HL-60 (cell line): ENCODE measurements at regions not wholly inside any gene's neighbourhood (a gene's known extent, or its start where the extent isn't known, plus 50 kb on each side); places are given as distances from the start of the nearest gene placed in this dataset.

Experiments
- DNase-seq, 2 experiments: peaks; one replicate each; pipeline ENCODE4 v3.0.0-alpha.2; 2010 to 2020; ENCODE audit warnings: low read depth in 1 of 2, low spot score in 1 of 2
- H3K27ac ChIP-seq: fragments of 250-450 bp; sonication (Bioruptor Pico); replicated peaks from 2 replicates; pipeline ENCODE4 v1.5.1; 2020; ENCODE audit warnings: mild to moderate bottlenecking, moderate library complexity
- H3K27me3 ChIP-seq: fragments of 250-450 bp; sonication (Bioruptor Pico); 2 replicates; pipeline ENCODE4 v1.5.1; 2021; ENCODE audit warnings: mild to moderate bottlenecking, moderate library complexity; ENCODE audit not compliant: insufficient read depth, poor library complexity, severe bottlenecking
- H3K4me3 ChIP-seq: replicated peaks from 2 replicates; pipeline ENCODE4 v1.5.1; 2011; ENCODE audit warnings: mild to moderate bottlenecking, control low read depth, low read length; ENCODE audit not compliant: insufficient read depth
- GABPA ChIP-seq: IDR thresholded peaks from 2 replicates; pipeline ENCODE4 v1.6.1; 2012; ENCODE audit warnings: low read depth
- POLR2AphosphoS5 ChIP-seq: IDR thresholded peaks from 2 replicates; pipeline ENCODE4 v1.6.1; 2012; ENCODE audit warnings: low read depth
- SPI1 ChIP-seq: IDR thresholded peaks from 2 replicates; pipeline ENCODE4 v1.6.1; 2012; ENCODE audit warnings: low read depth, mild to moderate bottlenecking, borderline replicate concordance
- TF ChIP-seq, protein P1 (sequence below): IDR thresholded peaks from one replicate; pipeline ENCODE4 v1.5.1; 2011; ENCODE audit warnings: low read length, control low read depth, inconsistent platforms; ENCODE audit not compliant: insufficient read depth
- TF ChIP-seq, protein P2 (sequence below): IDR thresholded peaks from 2 replicates; pipeline ENCODE4 v1.6.1; 2012; ENCODE audit warnings: low read depth; ENCODE audit not compliant: insufficient replicate concordance

DNA sequence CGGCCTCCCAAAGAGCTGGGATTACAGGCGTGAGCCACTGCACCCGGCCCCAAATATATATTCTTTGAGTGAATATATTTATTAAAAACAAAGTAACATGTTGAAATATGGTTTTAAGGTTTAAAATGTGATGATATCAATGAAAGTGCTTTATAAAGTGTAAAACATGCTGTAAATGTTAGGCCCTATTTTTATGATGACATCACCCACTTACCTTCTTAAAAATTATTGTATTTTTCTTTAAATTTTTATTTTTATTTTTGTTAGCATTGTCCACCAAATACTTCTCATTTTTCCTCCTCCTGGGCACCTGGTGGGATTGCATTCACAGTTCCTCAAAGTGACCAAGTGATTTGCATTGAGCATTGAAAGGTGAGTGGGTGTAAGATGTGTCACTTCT lies 152.6 kb upstream of the TBX3 start:
- H3K4me3 ChIP-seq, result no peak overlapping the region
- H3K27me3 ChIP-seq, result no peaks in the 10 kb centered on the region
- no peak overlapping the region for H3K27ac ChIP-seq
- DNase-seq, result no peak
- TF ChIP-seq SPI1 (no peak), POLR2AphosphoS5 (no peak), GABPA (no peak)
- TF ChIP-seq, protein P1, sequence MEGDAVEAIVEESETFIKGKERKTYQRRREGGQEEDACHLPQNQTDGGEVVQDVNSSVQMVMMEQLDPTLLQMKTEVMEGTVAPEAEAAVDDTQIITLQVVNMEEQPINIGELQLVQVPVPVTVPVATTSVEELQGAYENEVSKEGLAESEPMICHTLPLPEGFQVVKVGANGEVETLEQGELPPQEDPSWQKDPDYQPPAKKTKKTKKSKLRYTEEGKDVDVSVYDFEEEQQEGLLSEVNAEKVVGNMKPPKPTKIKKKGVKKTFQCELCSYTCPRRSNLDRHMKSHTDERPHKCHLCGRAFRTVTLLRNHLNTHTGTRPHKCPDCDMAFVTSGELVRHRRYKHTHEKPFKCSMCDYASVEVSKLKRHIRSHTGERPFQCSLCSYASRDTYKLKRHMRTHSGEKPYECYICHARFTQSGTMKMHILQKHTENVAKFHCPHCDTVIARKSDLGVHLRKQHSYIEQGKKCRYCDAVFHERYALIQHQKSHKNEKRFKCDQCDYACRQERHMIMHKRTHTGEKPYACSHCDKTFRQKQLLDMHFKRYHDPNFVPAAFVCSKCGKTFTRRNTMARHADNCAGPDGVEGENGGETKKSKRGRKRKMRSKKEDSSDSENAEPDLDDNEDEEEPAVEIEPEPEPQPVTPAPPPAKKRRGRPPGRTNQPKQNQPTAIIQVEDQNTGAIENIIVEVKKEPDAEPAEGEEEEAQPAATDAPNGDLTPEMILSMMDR, result no peak
- TF ChIP-seq, protein P2, sequence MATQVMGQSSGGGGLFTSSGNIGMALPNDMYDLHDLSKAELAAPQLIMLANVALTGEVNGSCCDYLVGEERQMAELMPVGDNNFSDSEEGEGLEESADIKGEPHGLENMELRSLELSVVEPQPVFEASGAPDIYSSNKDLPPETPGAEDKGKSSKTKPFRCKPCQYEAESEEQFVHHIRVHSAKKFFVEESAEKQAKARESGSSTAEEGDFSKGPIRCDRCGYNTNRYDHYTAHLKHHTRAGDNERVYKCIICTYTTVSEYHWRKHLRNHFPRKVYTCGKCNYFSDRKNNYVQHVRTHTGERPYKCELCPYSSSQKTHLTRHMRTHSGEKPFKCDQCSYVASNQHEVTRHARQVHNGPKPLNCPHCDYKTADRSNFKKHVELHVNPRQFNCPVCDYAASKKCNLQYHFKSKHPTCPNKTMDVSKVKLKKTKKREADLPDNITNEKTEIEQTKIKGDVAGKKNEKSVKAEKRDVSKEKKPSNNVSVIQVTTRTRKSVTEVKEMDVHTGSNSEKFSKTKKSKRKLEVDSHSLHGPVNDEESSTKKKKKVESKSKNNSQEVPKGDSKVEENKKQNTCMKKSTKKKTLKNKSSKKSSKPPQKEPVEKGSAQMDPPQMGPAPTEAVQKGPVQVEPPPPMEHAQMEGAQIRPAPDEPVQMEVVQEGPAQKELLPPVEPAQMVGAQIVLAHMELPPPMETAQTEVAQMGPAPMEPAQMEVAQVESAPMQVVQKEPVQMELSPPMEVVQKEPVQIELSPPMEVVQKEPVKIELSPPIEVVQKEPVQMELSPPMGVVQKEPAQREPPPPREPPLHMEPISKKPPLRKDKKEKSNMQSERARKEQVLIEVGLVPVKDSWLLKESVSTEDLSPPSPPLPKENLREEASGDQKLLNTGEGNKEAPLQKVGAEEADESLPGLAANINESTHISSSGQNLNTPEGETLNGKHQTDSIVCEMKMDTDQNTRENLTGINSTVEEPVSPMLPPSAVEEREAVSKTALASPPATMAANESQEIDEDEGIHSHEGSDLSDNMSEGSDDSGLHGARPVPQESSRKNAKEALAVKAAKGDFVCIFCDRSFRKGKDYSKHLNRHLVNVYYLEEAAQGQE, result no peak

DNA sequence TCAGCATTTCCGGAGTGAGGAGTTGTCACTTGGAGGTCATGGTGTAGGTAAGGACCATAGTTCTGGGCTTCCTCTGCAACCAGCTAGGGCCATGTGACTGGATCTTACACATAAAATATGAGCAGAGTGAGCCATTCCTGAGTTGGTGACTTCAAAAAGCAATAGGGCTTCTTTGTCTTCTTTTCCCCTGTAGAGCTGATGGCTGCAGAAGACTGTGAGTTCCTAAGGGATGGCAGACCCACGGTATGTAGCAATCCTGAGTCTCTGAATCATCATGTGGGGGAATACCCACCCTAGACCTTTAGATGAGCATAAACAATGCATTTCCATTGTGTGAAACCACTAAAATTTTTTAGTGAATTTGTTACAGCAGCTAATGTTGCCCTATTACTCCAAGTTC lies 151.1 kb upstream of the TBX3 start:
- no peaks in the 10 kb centered on the region for H3K27me3 ChIP-seq
- no peak overlapping the region for H3K4me3 ChIP-seq
- no peak for DNase-seq
- TF ChIP-seq POLR2AphosphoS5 (no peak), GABPA (no peak), SPI1 (no peak)
- TF ChIP-seq, protein P1, result no peak
- TF ChIP-seq, protein P2, result no peak
- no peak overlapping the region for H3K27ac ChIP-seq

DNA sequence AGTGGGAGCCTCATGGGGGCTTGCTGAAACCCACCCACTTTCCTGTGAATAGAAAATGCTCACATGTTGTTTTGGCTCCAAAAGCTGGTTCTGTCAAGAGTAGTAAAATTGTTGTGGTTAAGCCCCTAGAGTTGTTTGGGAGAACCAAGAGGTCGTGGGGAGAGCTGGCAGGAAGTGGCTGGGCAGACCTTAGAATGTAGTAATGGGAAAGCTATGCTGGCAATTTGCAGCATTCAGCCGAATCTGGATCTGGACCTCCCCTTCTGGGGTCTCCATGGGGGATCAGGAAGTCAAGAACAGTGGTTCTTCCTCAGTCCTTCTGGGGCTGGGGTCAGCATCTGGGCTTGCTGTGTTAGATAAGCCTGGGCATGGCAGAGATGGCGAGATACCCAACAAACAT lies 150.6 kb upstream of the TBX3 start:
- Histone ChIP-seq H3K4me3 (no peak overlapping the region), H3K27me3 (no peaks in the 10 kb centered on the region), H3K27ac (no peak overlapping the region)
- no peak for DNase-seq
- TF ChIP-seq SPI1, result no peak
- TF ChIP-seq GABPA, result no peak
- TF ChIP-seq, protein P2, result no peak
- TF ChIP-seq, protein P1, result no peak
- no peak for TF ChIP-seq POLR2AphosphoS5
